HG03025 (cell line): ENCODE measurements at regions not wholly inside any gene's neighbourhood (a gene's known extent, or its start where the extent isn't known, plus 50 kb on each side); places are given as distances from the start of the nearest gene placed in this dataset.

Source experiments
- ATAC-seq: cut with Tn5 transposase; IDR thresholded peaks from one replicate; pipeline ENCODE4 v1.9.1; 2021; ENCODE audit warnings: mild to moderate bottlenecking, moderate library complexity; ENCODE audit not compliant: unreplicated experiment, low FRiP score

DNA sequence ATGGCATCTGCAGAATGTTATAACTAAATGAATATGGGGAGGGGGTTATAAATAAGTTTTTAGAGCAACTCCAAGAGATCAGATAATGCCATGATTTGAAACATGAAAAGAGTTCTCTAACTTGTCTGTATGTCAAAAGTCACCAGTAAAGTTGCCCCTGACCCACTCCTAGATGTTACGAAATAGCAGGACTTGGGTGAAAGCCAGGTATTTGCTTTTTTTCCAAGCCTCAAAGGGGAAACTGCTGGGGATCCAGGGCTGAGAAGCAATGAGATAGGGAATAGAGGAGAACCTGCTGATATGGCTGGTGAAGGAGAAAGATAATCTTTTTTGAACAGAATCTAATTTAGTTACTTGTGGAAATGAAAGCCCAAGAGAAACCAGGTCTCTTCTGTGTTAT lies 191.5 kb upstream of the CDH20 start:
- ATAC-seq, result no peak

DNA sequence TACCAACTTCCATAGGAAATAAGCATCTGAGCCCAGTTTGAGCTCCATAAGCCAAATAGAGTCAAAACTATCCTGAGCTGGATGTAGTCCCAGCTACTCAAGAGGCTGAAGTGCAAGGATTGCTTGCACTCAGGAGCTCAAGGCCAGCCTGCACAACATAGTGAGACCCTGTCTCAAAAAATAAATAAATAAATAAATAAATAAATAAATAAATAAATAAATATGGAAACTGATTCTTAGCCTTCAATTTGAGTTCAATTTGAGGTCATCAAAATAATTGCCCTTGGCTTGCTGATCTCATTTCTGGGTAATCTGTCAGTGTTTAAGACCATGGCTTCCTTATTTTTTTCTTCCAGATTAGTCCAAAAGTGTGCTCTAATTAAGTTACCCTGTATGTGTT lies 184.9 kb upstream of the CDH20 start:
- ATAC-seq, result no peak

DNA sequence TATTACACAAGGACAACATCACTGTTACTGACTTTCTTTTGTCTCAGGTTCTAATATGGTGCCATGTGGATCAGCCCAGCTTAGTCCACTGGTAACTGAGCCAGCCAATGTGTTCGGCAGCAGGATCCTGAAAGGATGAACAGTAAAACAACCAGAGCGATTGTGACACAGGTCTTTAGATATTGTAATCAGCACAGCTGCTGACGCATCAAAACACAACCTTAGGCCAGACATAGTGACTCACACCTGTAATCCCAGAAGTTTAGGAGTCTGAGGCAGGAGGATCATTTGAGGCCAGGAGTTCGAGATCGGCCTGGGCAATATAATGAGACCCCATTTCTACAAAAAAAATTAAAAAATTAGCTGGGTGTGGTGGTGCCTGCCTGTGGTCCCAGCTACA lies 183.4 kb upstream of the CDH20 start:
- no peak for ATAC-seq

DNA sequence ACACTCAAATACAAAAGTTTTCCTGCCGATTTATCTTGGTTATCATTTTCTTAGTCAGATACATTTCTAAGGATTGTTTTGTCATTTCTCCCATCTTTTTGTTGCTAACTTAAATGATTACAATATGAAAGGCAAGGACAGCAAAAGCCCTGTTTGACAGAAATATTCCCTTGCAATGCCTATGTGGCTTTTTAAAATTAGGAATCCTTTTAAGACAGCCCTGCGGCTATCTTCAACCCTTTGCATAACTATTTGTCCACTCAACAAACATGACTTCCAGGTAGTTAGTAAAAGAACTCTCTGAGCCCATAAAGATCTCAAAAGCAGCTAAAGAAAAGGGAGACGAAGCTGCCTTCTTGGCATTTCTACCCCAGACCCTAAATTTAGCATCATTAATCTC lies 179.7 kb upstream of the CDH20 start:
- ATAC-seq, result no peak

DNA sequence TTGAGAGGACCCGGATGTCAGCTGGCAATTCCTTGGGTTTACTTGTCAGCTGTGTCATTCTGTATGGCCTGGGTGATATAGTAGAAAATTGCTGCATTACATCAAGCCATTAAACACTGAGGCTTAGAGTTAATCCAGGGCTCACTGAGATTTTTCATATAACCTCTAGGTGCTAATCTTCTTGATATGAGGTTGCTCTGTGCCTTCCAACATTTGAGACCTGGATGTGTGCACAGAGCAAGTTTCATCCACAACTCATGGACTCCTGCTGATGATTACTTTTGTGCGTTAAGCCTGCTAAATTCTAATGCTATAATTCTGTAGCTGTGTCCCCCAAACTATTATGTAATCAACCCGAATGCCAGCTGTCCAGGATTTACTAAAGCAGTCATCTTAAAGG lies 178.4 kb upstream of the CDH20 start:
- ATAC-seq, result no peak

DNA sequence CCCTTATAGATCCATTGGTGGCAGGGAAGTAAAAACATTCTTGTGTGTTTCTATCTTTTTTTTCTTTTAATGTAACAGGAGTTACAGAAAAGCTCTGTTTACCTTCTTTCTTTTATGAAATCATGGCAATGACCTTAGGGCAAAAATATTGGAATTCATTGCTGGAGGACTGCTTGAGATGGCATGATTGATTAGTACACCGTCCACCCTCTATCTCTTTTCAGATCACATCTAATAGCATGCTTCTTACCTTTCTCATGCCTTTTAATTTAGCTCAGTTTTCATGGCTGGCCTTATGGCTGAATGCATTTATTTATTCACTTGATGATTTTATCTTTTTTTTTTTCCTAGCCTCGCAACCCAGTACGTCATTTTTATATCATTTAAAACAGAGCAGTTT lies 177.6 kb upstream of the CDH20 start:
- no peak for ATAC-seq

DNA sequence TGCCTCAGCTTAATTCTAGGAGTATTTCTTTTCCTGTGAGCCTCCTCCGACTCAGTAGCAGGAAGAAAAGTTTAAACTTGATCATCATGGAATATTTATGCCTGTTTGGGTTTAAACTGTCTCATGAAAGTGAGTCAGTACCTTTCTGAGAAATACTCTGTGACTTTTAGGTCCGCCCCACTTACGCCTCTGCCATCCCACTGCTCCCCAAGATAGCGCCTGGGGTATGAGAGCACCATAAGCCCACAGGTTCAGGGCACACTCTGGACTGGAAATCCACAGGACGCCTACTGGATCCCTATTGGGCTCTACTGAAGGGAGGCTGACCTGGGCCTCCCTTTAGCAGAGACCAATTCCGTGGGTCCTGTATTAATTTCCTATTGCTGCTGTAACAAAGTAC lies 175.8 kb upstream of the CDH20 start:
- no peak for ATAC-seq

DNA sequence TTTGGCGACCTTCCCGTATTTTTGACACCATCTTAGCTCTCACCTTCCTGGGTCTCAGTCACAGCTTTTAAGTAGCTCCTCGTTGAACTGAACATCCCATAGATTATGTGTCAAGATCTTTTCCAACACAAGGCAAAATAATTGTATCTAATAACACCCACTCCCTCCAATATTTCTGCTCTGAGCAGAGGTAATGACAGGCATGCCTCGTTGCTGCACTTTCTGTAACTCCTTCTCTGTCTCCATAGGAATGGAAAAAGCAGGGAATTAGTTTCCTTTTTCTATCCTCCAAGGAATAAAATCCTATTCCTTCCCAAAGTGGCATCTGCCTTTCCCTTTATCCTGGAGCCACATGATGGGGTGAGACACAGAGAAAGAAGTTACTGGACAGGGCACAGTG lies 174.0 kb upstream of the CDH20 start:
- no peak for ATAC-seq

DNA sequence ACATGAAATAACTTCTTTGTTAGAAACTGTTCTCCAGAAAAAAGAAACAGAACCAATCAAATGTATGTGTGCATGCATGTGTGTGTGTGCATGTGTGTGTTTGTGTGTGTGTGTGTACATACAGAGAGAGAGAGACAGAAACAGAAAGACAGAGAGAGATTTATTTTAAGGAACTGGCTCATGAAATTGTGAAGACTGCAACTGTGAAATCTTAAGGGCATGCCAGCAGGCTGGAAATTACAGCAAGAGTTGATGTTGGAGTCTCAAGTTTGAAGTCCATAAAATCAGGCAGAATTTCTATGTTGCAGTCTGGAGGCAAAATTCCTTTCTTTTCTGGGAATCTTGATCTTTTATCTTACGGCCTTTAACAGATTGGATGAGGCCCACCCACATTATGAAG lies 168.9 kb upstream of the CDH20 start:
- ATAC-seq, result no peak

DNA sequence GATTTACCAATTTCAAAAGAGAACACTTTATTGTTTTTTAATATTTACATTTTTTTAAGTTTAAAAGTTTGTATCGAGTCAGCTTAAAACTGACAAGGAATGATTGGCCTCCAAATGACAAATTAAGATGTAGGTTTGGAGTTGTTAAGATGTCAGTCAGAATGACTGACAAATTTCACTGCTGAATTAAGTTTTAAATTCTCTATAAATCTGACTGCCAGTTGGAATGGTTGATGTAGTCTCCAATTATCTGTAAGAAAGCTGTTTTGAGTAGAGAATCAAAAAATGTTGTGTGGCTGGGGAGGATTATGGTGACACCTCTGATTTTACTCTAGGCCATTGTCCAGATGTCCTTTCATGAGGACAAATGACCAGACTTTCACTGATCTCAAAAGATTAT lies 165.3 kb upstream of the CDH20 start:
- no peak for ATAC-seq

DNA sequence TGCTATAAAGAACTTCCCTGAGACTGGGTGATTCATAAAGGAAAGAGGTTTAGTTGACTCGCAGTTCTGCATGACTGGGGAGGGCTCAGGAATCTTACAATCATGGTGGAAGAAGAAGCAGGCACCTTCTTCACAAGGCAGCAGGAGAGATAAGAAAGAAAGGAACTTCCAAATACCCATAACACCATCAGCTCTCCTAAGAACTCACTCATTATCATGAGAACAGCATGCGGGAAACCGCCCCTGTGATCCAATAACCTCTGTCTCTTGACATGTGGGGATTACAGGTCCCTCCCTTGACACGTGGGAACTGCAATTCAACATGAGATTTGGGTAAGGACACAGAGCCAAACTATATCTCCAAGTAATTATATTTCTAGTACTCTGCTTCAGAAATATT lies 163.8 kb upstream of the CDH20 start:
- no peak for ATAC-seq

DNA sequence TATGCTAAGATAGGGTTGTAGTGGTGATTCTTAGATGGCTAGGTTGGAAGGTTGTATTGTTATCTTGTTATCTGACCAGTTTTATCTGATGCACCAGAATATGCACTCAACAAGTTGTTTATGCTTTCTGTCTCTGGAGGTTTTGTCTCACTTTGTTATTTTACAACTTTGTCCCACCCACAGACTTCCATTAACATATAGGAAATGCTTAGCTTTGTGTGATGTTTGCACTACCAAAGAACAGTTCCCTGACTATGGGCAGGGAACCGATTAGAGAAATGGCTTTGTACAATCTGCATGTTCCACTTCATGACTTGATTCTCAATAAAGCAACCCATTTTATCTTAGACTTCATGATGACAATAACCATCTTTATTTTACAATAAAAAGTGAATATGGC lies 160.6 kb upstream of the CDH20 start:
- no peak for ATAC-seq

DNA sequence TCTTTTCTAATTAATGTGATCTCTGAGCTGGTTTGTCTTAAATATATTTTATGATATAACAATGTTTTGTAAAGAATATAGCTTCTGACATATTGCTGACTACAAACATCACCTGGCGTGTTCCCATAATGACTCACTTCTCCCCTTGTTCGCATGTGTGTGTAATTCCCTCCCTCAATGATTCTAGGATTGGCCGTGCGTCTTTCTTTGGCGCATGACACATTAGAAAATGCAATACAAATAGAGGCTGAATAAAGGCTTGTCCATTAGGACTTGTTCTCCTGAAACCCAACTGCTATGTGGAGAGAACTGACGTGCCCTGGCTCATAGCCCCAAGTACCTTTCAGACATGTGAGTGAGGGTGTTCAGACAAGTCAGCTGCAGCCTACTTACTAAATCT lies 159.7 kb upstream of the CDH20 start:
- ATAC-seq, result no peak

DNA sequence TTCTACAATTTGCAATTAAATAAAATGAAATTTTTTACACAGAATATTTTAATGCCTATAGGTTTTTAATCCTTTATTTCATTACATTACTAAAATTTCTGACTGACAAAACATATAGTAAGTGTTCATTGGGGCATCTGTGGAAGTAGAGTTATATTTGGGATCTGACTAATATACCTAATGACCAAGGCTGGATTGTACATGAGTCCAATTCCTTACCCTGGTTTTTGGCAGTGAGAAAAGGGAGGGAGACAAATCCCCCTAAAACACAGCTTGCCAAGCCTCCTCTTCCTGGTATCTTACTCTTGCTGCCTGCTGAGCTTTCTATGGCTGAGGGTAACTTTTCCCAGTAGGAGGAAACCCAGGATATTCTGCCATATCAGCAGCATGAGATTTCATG lies 149.4 kb upstream of the CDH20 start:
- ATAC-seq, result no peak

DNA sequence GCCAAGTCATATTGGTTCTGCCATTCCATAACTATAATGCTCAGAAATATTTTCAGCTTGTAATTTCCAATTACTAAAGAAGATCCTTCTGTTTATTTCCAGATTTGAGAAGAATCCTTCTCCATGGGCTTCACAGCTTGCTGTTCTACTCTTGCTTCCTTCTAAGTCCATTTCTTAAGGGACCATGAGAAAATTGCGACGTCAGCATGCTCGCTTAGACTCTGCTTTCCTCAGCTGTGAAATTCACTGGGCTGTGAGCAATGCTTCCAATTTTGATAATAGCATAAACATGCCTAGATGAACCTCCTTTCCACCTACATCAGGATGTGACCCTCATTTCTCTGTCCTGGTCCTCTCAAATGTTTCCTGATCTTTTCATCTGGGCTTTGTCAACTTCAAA lies 145.3 kb upstream of the CDH20 start:
- ATAC-seq, result no peak

DNA sequence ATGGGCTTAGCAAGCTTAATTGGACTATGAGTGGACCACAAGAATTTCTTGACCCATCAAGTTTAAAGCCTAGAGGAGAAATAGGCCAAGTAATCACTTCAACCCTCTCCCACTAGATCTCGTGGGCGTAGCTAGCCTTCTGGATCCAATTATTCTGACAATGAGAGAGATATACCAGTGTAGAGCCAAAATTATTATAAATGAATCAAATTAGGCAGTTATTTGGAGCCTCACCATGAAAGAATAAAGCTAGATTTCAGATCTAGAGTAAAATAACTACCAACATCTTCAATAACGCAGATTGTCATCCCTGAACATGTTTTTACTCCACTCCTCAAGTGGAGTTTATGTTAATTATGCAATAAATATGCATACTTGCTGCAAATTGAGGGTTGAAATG lies 143.9 kb upstream of the CDH20 start:
- no peak for ATAC-seq

DNA sequence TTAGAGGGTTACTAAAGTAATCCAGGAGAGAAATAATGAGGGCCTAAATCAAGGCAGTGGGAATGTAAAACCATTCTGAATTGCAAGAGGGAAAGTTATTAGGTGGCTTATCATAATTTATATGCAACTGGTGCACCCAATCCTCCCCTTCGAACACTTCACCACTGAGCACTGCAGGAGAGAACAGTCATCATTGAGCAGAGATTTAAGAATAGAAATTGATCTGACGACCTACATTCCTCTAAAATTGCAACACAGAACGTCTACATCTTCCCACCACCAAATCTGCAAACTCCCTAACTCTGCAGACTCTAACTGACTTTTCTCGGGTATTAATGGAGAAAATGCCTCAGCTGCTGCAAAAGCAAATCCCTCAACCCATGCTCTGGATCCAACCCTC lies 138.5 kb upstream of the CDH20 start:
- ATAC-seq, result no peak

DNA sequence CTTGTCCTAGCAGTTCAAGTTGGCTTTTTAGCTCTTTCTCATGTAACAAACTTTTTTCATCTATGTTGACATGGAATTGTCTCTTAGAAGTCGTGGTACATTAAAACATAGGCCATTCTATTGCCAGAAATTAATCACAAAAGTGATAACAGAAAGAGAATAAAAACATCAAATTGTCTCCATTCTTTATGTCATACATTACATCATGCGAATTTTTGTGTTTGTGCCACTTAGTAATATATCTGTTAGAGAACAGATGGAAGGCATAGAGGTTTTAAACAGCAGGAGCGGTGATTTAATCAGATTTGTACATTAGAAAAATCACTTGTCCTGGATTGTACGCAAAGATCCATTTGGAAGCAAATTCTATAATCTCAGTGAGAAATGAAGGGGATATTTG lies 136.5 kb upstream of the CDH20 start:
- no peak for ATAC-seq

DNA sequence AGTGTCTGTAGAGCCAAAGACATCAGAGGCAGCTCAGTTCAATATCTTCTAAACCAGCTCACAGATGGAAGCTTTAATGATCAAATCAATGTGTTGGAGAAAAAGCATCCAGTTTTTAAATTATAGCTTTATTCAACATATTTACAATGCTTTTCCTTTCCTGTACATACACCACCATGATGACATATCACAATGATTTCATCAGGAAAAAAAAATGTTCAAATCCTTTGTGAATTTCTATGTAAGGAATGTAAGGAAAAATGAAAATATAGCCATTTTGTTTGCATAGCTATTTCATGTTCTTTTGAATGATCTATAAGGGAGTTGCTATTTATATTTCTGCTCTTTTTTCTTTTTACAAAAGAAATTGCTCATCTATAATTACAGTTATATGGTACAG lies 134.7 kb upstream of the CDH20 start:
- no peak for ATAC-seq

DNA sequence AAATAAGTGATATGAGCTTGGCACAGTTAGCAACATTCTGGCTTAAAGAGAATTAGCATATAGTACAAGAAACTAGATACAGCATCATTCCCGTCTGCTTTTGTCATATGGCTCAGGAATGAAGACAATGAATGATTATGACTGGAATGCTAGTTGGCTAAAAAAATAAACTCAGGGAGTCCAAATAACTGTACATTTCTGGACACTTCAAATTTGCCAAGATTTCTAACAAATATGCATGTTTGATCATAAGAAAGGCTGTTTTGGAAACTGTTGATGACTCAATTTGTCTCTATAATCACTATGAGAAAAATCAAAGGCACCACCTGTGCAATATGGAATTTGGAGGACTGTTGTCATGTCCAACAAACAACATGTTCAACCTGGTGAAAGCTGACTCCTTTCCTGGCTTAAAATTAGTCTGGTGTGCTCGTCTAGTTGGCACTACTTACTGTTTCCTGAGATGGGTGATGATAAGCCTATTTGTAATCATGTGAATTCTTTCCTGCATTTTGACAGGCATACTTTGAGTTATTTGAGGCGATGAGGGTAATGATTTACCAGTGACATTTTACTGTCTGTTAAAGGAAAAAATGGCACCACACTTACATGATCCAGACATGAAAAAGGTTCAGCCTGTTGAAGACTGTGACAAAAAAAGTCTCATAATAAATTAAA lies 133.9 kb upstream of the CDH20 start:
- ATAC-seq, result no peak

DNA sequence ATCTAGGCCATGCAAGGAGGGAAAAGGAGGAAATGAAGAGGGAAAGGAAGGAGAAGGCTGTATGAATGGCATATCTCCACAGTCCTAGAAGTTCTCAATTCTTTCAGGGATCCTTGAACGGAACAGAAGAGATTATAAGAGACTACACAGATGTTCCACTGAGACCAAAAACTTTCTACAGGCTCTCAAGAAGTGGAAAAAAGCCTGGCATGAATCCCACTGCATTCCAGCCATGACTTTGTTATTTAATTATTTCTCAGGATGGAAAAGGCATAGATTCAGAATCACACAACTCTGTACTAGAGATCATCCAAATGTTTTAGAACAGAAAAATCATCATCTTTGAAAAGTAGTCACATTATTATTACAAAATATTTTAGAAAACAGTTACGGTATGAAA lies 131.7 kb upstream of the CDH20 start:
- no peak for ATAC-seq

DNA sequence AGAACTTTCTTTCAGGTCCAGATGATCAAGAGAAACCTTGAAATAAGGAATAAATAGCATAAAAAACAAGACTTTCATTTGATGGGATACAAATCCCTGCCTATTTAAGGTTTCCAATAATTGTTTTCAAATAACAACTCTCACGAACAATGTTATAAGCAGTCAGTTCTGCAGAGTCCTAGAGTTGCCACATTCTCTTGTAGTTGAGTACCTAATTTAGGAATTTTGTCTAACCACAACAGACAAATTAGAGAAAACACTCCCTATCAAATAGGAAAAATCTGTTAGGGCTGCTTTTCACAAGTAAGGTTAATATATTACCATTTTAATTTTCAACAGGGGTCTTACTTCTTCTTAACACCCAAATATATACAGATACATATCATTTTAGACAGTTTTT lies 130.1 kb upstream of the CDH20 start:
- ATAC-seq, result no peak

DNA sequence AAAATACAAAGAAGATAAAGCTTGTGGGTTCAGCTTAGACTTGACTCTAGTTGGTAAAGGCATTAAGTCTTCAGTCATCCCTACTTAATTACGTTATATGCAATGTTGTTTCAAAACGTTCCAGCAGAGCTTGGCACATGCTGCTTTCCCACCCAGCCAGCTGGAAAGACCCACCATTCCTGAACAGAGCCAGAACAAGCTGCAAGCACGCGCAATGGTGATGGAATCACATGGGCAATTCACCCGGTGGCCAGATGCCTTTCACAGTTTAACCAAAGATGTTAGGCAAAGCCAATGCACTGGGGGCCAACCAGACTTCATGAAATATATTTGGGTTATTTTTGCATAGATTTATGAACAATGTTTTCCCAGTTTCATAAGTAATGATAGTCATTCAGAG lies 123.4 kb upstream of the CDH20 start:
- no peak for ATAC-seq
